RKO (cell line): ENCODE measurements at regions not wholly inside any gene's neighbourhood (a gene's known extent, or its start where the extent isn't known, plus 50 kb on each side); places are given as distances from the start of the nearest gene placed in this dataset.
"Not testable (repeated sequence)": the region's sequence is repeated elsewhere in the genome, so short reads cannot be mapped to it uniquely, and the experiment has no call there.

ENCODE experiments used
- DNase-seq: peaks from one replicate; pipeline ENCODE4 v3.0.0-alpha.2; 2016; ENCODE audit warnings: low spot score

DNA sequence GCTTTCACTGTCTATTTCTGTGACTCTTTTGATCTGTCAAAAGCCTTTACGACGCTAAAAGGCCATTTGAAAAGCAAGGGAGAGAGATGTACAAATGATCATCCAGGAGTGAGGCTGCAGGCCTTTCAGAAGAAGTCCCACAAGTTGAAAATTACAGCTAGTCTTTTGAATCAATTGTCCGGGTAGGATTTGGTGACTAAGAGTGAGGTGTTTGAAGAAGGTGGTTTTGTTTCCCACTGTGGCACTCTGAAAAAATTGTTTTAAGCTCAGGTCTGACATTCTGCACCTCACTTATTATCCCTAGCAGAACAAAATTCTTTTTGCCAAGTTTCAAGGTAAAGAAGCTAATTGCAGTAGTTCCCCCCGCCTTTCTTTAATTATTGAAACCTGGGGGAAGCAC lies 50.8 kb upstream of the TMEM108 start:
- no peak for DNase-seq

DNA sequence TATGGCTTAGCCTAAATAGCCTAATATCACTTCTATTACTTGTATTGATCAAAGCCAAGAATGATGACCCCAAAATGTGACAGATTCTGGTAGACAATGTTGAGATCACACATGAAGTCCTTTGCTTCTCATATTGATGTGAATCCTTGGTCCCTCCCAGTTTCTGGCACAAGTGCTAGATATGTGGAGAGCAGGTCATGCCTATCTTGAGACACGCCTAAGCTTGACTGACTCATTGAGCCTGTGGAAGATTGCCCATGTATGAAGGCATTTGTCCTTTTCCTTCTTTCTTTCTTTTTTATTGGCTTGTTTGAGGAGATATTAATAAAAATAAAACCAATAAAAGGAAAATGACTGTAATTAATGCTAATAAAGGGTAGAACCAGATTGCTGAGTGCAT lies 54.0 kb upstream of the TMEM108 start:
- no peak for DNase-seq

DNA sequence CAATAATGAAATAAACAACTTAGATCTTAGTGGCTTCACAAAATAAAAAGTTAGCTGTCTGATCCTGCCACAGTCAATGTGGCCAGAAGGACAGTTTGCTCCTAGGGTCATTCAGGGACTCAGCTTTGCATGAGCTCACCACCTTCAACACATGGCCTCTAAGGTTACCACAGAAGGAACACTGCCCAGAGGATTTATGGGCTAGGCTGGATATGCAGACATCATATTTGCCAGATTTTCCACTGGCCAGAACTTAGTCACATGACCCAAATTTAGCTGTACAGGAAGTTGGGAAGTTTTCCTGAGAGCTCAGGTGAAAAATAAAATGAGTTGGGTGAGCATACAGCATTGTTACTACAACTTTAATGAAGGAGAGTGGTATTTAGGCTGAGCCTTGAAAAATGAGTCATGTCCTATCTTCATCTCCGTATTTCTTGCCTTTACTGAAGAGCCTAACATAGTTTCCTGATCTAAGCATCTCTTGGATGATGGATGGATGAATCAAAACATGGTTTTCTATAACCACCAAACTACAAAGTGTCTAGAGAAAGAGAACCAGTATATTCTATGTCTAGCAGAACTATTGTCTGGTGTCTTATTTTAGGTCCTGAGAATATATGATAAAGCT lies 54.9 kb upstream of the TMEM108 start:
- DNase-seq, result no peak

DNA sequence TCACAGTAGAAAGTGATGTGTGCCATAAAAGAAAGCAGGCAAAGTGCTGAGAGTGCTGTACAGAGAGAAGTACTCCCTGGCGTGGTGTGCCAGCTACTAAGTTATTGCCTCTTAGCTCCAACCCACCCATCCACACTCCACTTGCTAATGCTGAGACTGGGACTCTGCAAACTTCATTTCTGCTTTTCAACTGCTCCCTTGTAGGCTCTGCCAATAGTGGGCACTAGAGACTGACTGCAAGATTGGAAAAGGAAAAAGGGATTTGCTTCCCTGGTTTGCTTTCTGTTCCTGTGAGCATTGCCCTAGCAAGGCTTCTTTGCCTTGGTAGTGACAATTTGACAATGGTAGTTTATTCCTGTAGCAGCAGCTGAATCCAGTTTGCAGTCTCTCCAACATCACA lies 56.5 kb upstream of the TMEM108 start:
- no peak for DNase-seq

DNA sequence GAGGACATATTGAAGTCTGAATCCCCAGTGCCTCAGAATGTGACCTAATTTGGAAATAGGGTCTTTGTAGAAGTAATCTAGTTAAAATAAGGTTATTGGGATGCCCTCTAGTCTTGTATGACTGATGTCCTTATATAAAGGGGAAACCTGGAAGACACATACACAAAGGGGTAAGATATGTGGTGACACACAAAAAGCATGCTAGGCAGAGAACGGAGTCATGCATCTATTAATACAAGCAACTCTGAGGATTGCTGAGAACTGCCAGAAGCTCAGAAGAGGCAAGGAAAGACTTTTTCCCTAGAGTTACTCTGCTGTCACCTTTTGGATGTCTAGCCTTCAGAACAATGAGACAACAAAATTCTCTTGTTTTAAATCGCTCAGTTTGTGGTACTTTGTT lies 58.1 kb upstream of the TMEM108 start:
- DNase-seq, result no peak

DNA sequence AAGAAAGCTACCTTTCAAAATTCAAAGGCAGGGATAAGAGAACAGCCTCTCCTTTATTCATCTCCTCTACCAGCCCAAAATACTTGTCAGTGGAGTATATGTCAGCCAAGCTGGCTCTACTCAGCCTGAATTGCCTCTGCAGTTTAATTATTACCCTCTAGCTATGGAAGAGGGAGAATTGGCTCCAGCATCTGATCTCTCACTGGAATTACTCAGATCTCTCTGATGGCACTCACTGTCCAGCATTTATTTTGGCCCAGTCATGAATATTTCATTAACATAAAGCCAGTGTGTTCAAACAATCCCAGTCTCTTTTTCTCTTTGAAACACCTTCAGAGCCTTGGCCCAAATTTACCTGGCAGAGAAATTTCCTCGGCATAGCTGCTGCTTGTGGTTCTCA lies 58.6 kb upstream of the TMEM108 start:
- no peak for DNase-seq

DNA sequence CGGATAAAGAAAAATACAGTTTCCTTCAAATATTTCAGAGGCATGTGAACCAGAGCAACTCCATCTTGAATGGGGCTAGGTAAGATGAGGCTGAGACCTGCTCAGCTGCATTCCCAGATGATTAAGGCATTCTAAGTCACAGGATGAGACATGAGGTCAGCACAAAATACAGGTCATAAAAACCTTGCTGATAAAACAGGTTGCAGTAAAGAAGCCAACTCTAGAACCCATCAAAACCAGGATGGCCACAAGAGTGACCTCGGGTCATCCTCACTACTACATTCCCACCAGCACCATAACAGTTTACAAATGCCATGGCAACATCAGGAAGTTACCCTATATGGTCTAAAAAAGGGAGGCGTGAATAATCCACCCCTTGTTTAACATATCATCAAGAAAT lies 59.2 kb upstream of the TMEM108 start:
- not testable (repeated sequence) for DNase-seq

DNA sequence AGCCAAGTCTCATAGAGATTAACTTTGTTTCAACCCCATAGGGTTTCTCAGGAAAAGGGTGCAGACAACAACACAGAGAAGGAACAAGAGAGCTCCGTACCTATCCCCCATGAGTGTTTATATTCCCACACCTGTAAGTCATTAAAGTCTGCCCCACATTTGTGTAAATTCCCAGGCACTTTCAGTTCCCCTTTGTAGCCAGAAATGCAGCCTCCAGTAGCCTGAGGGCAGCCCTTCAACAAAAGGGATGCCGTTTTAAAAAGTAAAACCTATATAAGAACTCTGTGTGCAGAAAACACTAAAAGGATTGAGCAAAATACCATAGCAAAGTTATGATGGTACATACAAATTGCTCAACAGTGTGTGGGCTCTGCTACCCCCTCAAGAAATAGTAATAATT lies 59.7 kb upstream of the TMEM108 start:
- DNase-seq, result no peak

DNA sequence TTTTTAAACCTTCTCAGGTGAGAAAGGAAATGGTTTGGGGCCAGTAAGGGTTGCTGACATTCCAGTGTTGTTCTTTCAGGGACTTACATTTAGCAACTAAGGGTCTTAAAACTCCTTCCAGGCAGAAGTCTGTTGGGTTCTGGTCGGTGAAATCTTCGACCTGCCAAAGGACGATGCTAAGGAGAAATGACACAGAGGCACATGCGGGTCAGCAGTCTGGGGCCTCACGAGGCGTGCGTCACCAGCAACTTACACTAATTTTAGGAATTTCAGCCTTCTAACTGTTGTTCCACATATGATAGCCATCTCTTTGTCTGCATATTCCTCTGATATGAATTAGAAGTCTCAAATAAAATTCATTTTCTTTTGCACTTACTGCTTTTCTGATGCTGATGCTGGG lies 64.1 kb upstream of the TMEM108 start:
- no peak for DNase-seq

DNA sequence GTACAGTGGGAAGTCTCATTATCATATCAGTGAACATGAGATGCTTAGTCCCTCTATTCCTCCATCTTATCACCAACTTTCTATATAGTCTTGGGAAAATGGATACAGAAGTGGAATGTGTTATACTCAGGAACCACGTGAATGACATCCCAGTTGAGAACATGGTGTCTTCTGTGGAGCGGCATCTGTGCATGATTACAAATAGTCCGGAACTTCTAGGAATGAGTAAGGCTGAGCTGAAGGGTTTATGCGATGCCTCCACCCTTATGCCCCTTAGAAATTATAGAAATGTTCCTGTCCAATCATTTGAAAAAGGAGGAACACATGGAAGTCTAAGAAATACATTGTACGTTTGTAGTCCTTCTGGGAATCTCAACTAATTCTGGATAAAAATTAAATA lies 64.8 kb upstream of the TMEM108 start:
- no peak for DNase-seq

DNA sequence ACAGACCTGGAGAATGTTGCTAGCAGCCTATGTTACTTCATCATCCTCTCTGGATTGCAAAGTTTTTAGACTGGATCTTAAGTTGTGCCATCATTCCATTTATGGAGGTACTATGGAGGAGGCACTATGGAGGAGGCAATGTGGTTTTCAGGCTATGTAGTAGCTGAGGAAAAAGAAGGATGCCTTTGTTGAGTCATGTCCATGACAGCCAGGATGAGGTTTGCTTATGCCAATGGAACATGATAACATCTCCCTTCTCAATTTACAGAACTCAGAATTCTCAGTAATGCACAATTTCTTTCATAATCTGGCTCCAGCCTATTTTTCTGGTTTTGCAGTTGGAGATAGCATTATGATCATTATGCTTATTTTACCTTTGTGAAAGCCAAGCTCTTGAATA lies 65.9 kb upstream of the TMEM108 start:
- no peak for DNase-seq

DNA sequence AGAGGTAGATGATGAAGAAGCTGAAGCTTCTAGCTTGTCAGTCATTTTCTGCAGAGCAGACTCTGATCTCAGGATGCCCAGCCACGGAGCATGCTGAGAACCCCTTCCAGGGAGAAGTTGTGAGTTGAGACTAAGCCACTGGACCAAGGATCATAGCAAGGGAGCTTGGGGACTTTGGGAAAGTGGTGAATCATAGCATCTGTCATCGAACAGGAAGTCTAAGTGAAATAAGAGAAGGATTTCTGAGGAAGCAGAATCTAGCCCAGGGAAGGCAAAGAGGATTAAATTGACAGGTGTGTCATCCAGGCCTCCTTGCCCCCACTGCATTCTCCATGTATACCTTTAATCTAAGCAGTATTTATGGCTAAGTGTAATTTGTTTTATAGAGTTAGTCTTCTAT lies 71.8 kb upstream of the TMEM108 start:
- peak; percentile 16 for DNase-seq

DNA sequence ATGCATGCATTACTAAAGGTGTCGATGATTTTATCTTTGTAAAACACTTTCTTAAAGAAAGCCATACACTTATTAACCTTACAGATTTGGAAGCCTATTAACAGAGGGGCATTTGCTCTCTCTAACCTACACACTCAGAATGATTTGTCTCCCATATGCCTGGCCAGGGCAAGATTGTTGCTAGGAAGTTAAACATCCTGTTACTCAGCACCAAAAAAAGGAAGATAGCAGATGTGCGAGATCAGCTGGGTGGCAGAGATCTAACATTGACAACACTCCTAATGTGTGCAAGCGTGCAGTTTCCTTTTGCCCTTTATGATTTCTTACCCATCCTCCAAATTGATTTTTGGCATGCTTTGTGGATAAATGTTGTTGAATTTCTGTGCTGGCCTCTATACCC lies 73.9 kb upstream of the TMEM108 start:
- DNase-seq, result no peak

DNA sequence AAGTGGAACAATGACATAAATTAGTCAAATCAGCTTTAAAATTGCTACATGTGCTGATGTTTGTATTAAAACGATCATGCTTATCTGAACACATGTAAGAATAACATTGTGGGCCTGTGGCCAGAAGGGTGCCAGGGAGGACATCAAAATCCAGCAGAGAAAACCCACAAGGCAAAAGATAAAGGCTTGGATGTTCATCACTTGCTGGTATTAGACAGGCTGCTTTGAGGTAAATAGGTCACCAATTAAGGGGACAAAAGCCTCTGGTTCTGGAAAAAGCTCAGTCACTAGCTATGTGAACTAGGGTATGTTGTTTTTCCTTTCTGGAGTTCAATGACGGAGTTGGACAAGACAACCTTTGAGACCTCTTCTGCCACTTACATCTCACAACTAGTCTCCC lies 74.4 kb upstream of the TMEM108 start:
- DNase-seq, result no peak

DNA sequence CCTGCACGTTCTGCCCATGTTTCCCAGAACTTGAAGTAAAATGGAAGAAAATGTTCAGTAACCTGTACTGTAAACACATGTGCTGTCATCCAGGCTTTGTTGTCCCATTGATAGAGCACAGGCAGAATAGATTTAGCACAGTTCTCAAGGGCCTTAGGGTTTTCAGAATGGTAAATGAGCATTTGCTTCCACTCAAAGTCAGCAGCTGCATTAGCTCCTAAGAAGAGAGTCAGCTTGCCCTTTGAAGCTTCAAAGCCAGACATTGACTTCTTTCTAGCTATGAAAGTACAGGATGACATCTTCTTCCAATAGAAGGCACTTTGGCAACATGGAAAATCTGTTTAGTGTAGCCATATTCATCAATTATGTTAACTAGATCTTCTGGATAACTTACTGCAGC lies 76.2 kb upstream of the TMEM108 start:
- DNase-seq, result no peak

DNA sequence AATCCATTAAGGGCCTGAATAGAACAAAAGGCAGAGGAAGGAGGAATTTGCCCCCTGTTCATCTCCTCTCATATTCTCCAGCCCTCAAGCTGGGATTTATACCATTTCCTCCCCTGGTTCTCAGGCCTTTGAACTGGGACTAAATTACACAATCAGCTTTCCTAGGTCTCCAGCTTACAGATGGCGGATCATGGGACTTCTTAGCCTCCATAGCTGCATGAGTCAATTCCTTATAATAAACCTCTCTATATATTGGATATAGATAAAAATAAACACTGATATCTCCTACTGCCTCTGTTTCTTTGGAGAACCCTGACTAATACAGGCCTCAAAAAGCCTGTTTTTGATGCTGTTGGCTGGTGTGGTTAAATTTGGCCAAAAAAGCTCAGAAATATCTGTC lies 84.5 kb upstream of the TMEM108 start:
- DNase-seq, result no peak

DNA sequence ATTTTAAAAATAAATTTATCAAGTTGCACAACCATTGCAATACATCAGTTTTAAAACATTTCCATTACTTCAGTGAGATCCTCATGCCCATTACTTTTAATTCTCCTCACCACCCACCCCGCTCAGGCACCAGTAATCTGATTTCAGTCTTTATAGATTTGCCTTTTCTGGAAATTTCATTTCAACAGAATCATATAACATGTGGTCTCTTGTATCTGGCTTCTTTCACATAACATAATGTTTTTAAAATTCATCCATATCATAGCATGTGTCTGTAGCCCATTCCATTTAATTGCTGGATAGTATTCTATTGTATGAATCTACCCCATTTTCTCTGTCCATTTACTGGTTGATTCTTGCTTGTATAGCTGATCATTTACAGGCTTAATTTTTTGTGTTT lies 110.3 kb upstream of the TMEM108 start:
- DNase-seq, result no peak

DNA sequence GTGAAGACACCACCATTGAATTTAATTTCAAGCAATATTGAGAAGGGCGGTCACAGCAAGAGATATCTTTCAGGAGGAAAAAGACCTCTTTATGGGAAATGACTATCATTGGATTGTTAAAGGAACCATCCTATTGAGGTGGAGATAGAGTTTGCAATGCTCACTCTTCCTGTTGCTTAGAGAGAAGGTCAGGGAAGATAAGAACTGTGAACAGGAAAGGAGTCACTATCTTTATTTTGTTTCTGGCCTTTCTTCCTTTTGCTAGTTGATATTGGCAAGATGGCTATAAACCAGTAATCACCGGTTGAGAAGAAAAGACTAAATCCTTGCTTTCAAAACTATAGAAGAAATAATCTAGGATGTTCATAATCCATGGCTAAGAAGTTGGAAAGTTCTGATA lies 112.1 kb upstream of the TMEM108 start:
- DNase-seq, result no peak

DNA sequence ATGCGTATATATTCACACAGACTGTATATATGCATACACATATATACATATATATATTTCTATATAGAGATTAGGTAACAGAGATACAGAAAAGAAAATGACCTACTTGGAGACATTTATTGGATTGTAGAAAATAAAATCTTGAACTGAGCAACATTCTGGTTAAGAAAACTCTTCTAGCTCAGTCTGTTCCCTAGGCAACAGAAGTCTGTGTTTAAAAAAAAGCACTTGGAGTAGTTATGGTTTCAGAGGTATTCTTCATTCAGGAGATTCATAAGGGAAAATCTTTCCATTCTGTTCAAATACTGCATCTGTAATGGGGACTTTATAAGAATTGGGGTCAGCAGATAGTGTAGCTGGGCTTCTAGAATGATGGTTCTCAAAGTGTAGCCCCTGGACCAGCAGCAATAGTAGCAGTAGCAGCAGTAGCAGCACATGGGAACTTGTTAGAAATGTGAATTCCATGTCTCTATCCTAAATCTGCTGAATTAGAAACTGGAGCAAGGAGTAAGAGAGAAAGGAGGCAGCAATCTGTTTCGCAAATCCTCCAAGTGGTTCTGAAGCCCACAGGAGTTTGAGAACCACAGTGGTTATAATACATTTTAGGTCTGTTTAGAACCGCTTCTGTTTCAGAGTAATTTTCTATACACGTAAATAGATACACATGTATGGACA lies 112.8 kb upstream of the TMEM108 start:
- DNase-seq, result no peak

DNA sequence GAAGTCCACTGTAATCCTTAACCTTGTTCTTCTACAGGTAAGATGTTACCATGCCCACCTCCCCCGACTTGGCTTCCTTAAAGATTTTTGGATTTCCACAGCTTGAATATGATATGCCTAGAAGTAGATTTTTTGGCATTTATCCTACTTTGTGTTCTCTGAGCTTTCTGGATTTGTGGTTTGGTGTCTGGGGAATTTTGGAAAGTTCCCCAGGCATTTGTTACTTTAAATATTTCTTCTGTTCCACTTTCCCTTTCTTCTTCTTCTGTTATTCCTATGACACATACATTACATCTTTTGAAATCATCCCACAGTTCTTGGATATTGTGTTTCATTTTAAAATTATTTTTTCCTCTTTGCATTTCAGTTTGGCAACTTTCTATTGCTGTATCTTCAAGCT lies 122.1 kb upstream of the TMEM108 start:
- DNase-seq, result no peak

DNA sequence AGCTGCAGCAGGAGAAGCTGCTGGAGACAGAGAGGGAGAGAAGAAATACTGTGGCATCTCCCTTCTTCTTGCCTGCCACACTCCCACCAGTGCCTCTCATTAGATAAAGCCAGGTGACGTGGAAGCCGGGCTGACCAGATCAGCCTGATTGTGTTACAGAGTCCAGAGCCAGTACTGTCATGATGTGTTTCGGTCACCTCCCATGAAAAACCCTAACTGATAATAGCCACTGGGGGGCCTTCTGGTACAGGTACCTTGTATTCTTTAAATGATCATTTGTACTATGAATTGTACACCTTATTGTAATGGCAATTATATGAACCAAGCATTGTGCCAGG lies 125.8 kb upstream of the TMEM108 start:
- DNase-seq, result peak; percentile 4

DNA sequence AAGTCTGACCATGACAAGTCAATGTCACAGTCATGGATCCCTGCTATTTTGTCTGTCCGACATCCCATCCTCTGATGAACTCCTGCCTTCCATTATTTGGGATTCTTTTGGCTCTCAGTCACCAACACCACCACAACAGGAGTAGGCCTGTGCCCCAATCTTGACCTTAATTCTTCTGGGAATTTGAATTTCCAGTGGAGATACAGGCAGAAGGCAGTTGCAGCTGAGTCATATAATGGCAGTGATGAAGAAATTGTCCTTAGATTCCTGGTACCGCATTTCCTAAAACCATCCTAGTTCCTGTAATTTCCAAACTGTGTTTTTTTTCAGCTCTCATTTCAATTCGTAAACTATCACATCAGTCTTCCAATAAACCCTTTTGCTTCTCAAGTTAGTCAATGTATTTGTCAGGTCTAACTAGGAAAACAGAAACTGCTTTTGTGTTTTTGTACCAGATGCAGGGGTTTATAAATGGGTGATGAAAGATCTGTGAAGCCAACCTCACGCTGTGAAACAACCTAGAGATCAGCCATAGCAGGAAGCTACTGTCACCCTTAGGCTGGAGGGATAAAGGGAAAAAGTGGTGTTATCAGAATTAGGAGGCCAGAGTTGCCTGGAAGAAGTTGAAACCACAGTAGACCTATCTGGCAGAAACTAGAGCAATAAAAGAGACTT lies 126.3 kb upstream of the TMEM108 start:
- DNase-seq, result no peak

DNA sequence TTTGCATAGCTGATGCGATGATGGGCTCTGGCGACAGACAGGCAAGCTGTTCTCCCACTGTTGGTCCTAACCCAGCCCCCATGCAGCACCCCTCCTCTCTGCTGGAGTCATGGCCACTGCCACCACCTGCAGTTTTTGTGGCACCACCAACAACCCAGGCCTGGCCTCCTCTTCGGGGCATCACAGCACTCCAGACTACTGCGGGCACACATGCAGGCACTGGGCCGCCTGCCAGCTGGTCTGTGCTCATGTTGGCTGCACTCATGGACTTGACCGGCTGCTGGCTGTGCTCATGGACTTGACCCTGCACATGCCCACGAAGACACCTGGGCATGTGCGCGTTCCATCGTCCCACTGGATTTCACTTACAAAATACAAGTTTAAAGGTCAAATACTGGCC lies 130.9 kb upstream of the TMEM108 start:
- no peak for DNase-seq

DNA sequence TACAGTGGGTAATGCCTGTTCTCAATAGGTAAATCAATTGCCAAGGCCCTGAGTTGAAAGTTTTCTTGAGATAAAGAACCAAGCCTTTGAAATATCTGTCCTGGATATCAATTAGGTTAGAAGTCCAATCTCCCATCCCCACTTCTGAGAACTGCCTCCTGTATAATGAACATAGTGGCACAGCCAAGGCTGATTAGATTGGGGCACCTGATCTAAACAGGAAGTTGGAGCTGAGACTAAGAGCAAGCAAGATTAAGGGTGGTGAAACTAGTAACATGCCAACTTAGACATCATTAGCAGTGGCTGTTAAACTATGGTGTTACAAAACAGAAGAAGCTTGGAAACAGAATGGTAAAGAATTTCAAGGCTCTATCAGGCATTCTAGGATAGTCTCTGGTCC lies 137.7 kb upstream of the TMEM108 start:
- DNase-seq, result no peak
